Middle frontal gyrus (tissue), 1 donor: ENCODE measurements at regions not wholly inside any gene's neighbourhood (a gene's known extent, or its start where the extent isn't known, plus 50 kb on each side); places are given as distances from the start of the nearest gene placed in this dataset.

ENCODE experiments used
- DNase-seq: peaks from one replicate; pipeline ENCODE4 v3.0.0-alpha.2; 2015; ENCODE audit warnings: low spot score; ENCODE audit errors: extremely low spot score

DNA sequence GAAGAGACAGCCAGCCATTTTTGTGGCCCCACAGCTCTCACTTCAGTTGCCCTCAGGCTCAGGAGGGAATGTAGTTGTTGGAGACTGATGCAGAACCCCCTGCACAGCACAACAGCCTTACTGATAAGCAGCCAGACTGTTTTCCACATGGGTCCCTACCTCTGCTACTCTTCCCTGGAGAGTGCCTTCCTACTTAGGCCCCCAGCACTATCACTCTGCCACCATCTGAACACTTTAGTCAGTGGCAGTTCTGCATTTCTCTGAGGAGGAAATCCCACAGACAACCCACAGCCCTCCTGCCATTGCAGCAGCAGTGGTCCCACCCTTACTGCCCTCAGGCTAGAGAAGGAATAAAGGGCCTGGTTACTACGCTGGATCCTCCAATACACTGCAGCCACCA lies 61.8 kb upstream of the PTPRD start:
- DNase-seq: no peak

GRCh38 chr9:10678010-10678409 lies 65.2 kb upstream of the PTPRD start:
- DNase-seq: no peak

GRCh38 chr9:10678790-10679189 lies 66.0 kb upstream of the PTPRD start:
- no peak for DNase-seq

- no peak for DNase-seq
These were observed 74.1 kb upstream of the PTPRD start for GRCh38 chr9:10686943-10687342.

DNA sequence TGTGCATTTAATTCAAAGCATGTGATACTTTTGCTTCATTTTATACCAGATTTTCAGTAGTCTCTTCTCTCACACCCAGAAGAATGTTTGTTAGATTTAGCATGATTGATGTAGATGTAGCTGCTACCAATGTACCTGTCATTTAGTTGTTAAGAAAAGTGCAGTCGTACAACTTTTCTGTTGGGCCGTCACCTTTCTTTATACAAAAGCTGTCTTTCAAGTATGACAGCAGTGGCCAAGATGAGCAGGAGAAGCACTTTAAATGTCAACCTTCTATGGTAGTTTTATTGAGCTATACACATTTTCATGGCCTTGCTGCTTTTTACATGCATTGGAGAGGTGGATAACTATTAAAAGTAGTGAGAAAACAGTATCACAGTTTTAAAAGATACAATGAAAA lies 77.7 kb upstream of the PTPRD start:
- DNase-seq: no peak

GRCh38 chr9:10697044-10697443 lies 84.2 kb upstream of the PTPRD start:
- no peak for DNase-seq

- DNase-seq: no peak
These were observed 87.5 kb upstream of the PTPRD start for GRCh38 chr9:10700291-10700690.

DNA sequence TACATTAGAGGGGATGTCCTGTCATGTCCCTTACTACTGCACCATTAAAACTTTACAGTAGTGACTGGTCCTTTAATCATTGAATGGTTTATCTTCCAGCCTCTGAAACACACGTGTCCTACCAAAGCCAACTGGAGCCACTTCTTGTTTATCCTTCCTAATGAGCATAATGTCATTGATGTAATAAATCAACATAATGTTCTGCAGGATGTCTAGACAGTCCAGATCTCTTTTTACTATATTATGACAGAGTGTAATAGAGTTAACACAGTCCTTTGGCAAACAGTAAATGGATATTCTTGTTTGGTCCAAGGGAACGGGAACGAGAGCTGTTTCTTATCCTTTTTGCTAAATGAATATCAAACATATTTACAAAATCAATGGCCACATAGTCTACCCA lies 88.1 kb upstream of the PTPRD start:
- DNase-seq: no peak

GRCh38 chr9:10701906-10702305 lies 89.1 kb upstream of the PTPRD start:
- no peak for DNase-seq

DNA sequence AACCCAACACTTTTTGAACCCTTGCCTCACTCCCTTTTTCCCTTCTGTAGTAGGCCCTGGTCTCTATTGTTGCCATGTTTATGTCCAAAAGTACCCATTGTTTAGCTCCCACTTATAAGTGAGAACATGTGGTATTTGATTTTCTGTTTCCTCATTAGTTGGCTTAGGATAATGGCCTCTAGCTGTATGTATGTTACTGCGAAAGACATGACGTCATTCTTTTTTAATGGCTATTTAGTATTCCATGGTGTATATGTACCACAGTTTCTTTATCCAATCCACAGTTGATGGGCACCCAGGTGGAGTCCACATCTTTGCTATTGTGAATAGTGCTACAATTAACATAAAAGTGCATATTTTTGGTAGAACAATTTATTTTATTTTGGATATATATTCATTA lies 90.3 kb upstream of the PTPRD start:
- no peak for DNase-seq

DNA sequence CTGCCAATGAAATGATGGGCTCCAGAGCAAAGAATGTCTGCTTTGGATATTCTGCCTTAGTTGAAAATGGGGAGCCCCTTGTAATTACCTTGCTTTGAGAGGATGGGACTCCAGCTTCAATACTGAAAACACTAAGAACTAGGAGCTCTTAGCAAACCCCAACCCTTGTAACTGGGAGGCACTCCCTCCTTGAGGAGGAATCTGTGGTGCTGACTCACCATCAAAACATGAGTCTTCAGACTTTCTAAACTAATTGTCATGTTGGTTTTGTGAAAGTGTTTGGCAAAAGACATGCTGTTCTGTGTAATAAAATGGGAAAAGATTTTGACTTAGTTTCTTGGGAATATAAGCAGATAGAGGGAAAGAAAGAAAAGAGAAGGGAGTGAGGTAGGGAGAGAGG lies 91.9 kb upstream of the PTPRD start:
- DNase-seq: no peak

- DNase-seq: no peak
These were observed 92.6 kb upstream of the PTPRD start for GRCh38 chr9:10705383-10705782.

DNA sequence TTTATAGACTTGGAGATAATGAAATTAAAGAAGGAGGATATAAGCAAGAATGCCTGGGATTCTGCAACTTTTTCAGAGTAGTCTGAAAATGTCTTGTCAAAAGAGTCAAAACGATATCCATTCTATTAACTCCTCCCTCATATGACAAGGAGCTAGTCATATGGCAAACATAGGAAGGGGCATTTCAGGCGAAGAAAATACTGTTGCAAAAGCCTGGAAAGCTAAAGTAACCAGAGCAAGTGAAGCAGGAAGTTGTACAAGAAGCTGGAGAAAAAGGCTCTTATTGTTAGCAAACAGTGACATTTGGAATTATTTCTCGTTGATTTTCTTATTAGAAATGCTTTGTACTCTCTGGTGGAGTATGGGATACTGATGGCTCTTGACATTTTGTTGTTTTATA lies 94.0 kb upstream of the PTPRD start:
- DNase-seq: no peak

DNA sequence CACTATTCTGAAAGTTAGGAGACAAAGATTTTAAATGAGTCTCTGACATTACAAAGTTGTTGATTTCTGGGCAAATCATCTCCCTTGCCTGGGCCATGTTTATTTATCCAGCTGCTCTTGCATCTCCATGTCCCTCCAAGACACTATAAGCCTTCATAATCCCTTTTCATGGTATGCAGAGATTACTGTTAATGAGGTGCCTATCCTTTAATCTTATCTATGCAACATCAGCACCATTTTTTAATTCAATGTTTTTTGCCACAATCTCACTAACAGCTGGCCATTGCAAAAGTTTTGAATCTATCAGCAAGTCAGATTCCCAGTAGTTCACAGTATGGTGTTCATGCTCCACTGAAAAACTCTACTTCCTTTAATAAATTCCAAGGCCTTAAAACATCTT lies 108.5 kb upstream of the PTPRD start:
- no peak for DNase-seq

DNA sequence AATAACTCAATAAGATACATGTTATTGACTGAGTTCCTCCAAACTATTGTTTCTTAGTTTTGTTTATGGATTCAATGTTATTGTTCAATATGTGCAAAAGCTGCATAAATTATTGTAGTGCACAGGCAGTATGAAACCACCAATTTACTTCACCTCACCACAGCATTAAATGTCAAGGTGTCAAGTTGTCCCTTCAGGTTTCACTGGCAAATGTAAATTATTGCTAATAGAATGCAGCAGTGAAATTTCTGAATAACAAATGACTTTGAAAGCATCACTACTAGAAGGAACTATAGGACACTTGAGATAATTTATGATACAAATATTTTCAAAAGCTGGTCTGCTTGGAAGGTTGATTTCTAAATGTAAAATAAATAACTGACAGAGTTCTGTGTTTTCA lies 116.4 kb upstream of the PTPRD start:
- no peak for DNase-seq

DNA sequence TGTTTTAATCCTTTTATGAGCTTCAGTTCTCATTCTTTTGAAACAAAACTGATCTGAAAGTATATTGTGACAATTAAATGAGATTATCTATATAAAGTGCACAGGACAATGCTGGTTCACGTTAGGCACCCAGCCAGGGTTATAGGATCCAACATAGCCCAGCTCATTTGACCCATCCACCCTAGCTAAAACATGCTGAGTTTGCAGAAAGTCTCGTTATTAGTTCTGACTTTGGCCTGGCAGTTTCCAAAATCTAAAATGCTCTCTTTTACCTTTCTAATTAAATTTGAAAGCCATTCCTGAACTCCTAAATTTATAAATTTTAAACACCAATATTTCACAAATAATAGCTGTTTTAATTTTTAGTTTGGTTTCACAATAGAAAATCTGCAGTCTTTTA lies 131.9 kb upstream of the PTPRD start:
- DNase-seq: no peak

GRCh38 chr9:10753474-10753873 lies 140.7 kb upstream of the PTPRD start:
- no peak for DNase-seq

- no peak for DNase-seq
These were observed 151.7 kb upstream of the PTPRD start for GRCh38 chr9:10764481-10764880.

GRCh38 chr9:10773136-10773535 lies 160.3 kb upstream of the PTPRD start:
- DNase-seq: no peak

DNA sequence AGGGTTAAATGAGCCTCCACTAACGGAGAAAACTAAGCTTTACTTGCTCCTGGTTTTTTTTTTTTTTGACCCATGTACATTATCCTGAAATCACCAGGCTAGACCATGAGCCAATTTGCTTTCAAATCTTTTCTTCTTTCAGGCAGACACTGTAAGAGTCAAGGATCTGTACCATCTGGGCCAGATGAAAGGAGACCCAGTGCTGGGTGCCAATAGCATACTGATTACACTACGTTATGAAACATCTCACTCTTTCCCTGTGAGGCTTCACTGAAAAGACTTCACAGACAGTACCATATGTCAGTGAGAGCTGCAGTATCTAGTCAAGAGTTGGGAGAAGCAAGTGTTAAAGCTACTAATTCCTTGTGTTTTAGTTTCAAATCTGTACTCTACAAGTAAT lies 161.2 kb upstream of the PTPRD start:
- DNase-seq: no peak

- DNase-seq: no peak
These were observed 172.5 kb upstream of the PTPRD start for GRCh38 chr9:10785255-10785654.

- DNase-seq: no peak
These were observed 180.5 kb upstream of the PTPRD start for GRCh38 chr9:10793306-10793705.

DNA sequence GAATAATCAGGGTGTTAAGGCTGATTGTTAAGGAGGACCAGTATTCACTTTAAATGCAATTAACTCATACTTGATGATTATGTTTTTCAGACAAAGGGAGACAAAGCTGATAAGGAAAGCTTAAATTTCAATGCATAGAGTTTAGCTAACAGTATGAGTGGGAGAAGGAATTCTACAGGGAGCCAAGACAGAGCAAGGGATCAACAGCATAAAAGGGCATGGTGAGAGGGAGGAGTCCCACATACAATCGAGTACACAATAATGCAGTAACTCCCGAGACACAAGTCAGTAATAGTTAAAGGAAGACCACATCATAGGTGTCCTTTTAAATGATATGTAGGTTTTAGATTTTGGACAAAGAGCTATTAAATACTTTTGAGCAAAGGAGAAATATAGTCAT lies 191.7 kb upstream of the PTPRD start:
- no peak for DNase-seq

DNA sequence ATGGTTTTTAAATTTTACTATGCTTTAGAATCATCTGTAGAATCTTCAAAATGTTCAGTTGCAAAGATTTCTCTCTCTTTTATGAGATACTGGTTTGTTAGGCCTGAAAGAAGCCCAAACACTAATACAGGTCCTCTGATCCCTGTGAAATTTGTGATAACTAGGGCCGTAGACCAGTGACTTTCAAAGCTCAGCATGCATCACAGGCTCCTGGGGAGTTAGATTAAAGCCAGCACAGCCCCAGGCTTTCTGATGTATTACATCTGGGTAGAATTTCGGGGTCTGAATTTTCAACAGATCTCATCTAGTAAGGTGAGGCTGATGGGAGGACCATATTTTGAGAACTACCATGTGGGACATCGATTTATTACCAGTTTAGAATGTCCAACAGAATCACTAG lies 194.1 kb upstream of the PTPRD start:
- DNase-seq: no peak

- no peak for DNase-seq
These were observed 205.4 kb upstream of the PTPRD start for GRCh38 chr9:10818206-10818605.
